ENCODE measurements at regions not wholly inside any gene's neighbourhood (a gene's known extent, or its start where the extent isn't known, plus 50 kb on each side); places are given as distances from the start of the nearest gene placed in this dataset.

- no peak overlapping the region for H3K4me2 ChIP-seq (ENCODE audit: low read depth, low read length)
- POLR2A ChIA-PET: no interaction called here
- H3K4me3 ChIP-seq (replicated peaks in 1 of 3; ENCODE audit: insufficient read depth in 1 of 3, low read depth in 2 of 3, low read length in 3 of 3): no peak overlapping the region
- H3K36me3 ChIP-seq (replicated peaks in 1 of 2; ENCODE audit: control insufficient read depth in 1 of 2, insufficient read depth in 2 of 2, low read length in 2 of 2): no peaks in the 10 kb centered on the region
- intact Hi-C loops (cut with micrococcal nuclease; ENCODE audit: unreplicated experiment) (no loop called here), in situ Hi-C loops (cut with HindIII; ENCODE audit: extremely low pct_ligation_motif_present, low pct_unique_long_range_greater_than_20kb) (no loop called here)
- 78% methylated on average over 1 of the region's 1 CpG for WGBS (ENCODE audit: low lambda C conversion rate)
- H3K27me3 ChIP-seq (ENCODE audit: control insufficient read depth in 1 of 2, insufficient read depth in 2 of 2, low read length in 2 of 2): no peaks in the 10 kb centered on the region
- ATAC-seq: no peak
- H3K9me3 ChIP-seq (ENCODE audit: low read length): no peaks in the 10 kb centered on the region
- no TSS peak for BruUV-seq (replicated peaks)
- FAIRE-seq: no peak
- H4K20me1 ChIP-seq (ENCODE audit: insufficient read depth, low read length): no peaks in the 10 kb centered on the region
- TF ChIP-seq MTF2 (CRISPR knock-in tag; IDR thresholded peaks at IDR 0.05; ENCODE audit: borderline replicate concordance) (no peak), KDM5B (CRISPR knock-in tag; IDR thresholded peaks at IDR 0.05; ENCODE audit: borderline replicate concordance) (no peak), ZNF292 (CRISPR knock-in tag; IDR thresholded peaks at IDR 0.05; ENCODE audit: borderline replicate concordance, low read depth) (no peak), SOX13 (IDR thresholded peaks at IDR 0.05) (no peak), SOX13 (CRISPR knock-in tag; conservative IDR thresholded peaks at IDR 0.05 in 1 of 2, IDR thresholded peaks at IDR 0.05 in 1 of 2) (no peak), KMT2A (CRISPR knock-in tag; IDR thresholded peaks at IDR 0.05) (no peak), ZNF572 (CRISPR knock-in tag; IDR thresholded peaks at IDR 0.05) (no peak), GZF1 (CRISPR knock-in tag; IDR thresholded peaks at IDR 0.05) (no peak)
- peaks cover 9% of the 10 kb centered on the region; the same call in 1 of the 2 replicates for H3K4me1 ChIP-seq (ENCODE audit: insufficient read depth, low read length)
- H2AFZ ChIP-seq (ENCODE audit: low read length): no peak overlapping the region
- no peak overlapping the region for H3K9ac ChIP-seq (ENCODE audit: insufficient read depth, low read depth, low read length)
- no peak overlapping the region for H3K27ac ChIP-seq (ENCODE audit: extremely low read length, insufficient read depth, low read length)
- H3K79me2 ChIP-seq (ENCODE audit: insufficient read depth, low read length): no peaks in the 10 kb centered on the region
- CTCF ChIA-PET (ENCODE audit: low intra/inter-chr PET ratio, low total read pairs): no interaction called here
- DNase-seq (ENCODE audit: low spot score): no peak
These were observed 135.7 kb downstream of the EHF start for GRCh38 chr11:34756591-34756990.

DNA sequence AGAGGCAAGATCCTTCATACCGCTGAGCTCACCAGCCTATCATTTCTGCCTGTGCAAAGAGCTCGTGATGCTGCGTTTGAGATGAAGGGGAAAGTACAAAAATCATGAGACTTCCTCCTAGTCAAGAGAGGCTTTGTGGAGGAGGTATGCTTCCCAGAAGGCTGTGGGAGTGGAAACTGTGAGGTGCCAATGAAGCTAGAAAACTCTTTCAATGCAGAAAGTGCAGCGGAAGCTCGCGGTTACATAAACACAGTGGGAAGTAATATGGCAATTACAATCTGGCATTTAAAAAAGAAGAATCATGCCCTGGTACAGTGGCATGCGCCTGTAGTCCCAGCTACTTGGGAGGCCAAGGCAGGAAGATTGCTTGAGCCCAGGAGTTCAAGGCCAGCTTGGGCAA lies 134.8 kb downstream of the EHF start:
- Histone ChIP-seq H3K27me3 (ENCODE audit: control insufficient read depth in 1 of 2, insufficient read depth in 2 of 2, low read length in 2 of 2) (no peaks in the 10 kb centered on the region), H3K79me2 (ENCODE audit: insufficient read depth, low read length) (no peaks in the 10 kb centered on the region), H3K4me2 (ENCODE audit: low read depth, low read length) (no peak overlapping the region), H2AFZ (ENCODE audit: low read length) (no peak overlapping the region), H3K4me3 (replicated peaks in 1 of 3; ENCODE audit: insufficient read depth in 1 of 3, low read depth in 2 of 3, low read length in 3 of 3) (no peak overlapping the region), H3K4me1 (ENCODE audit: insufficient read depth, low read length) (peaks cover 9% of the 10 kb centered on the region; the same call in 1 of the 2 replicates), H4K20me1 (ENCODE audit: insufficient read depth, low read length) (no peaks in the 10 kb centered on the region), H3K9me3 (ENCODE audit: low read length) (no peaks in the 10 kb centered on the region), H3K36me3 (replicated peaks in 1 of 2; ENCODE audit: control insufficient read depth in 1 of 2, insufficient read depth in 2 of 2, low read length in 2 of 2) (no peaks in the 10 kb centered on the region), H3K27ac (ENCODE audit: extremely low read length, insufficient read depth, low read length) (no peak overlapping the region), H3K9ac (ENCODE audit: insufficient read depth, low read depth, low read length) (no peak overlapping the region)
- WGBS (ENCODE audit: low lambda C conversion rate): 68% methylated on average over 7 of the region's 7 CpGs
- in situ Hi-C loops (cut with HindIII; ENCODE audit: extremely low pct_ligation_motif_present, low pct_unique_long_range_greater_than_20kb): no loop called here
- no peak for ATAC-seq
- POLR2A ChIA-PET: no interaction called here
- CTCF ChIA-PET (ENCODE audit: low intra/inter-chr PET ratio, low total read pairs): no interaction called here
- TF ChIP-seq ZNF337 (CRISPR knock-in tag; IDR thresholded peaks at IDR 0.05; ENCODE audit: borderline replicate concordance, low read depth): no peak
- TF ChIP-seq ZNF772 (CRISPR knock-in tag; IDR thresholded peaks at IDR 0.05): no peak
- TF ChIP-seq SETDB1 (CRISPR knock-in tag; IDR thresholded peaks at IDR 0.05; ENCODE audit: borderline replicate concordance): no peak
- TF ChIP-seq ZNF484 (CRISPR knock-in tag; IDR thresholded peaks at IDR 0.05; ENCODE audit: borderline replicate concordance, low read depth): no peak
- TF ChIP-seq ZSCAN29 (CRISPR knock-in tag; conservative IDR thresholded peaks at IDR 0.05): no peak
- TF ChIP-seq PRMT3 (CRISPR knock-in tag; IDR thresholded peaks at IDR 0.05; ENCODE audit: borderline replicate concordance, low read depth): no peak
- TF ChIP-seq MYC (CRISPR knock-in tag; IDR thresholded peaks at IDR 0.05; ENCODE audit: borderline replicate concordance): no peak
- BruUV-seq (replicated peaks): no TSS peak
- FAIRE-seq: no peak
- no peak for DNase-seq (ENCODE audit: low spot score)
- intact Hi-C loops (cut with micrococcal nuclease; ENCODE audit: unreplicated experiment): no loop called here
